Liver (tissue), 3 donors: ENCODE measurements at regions not wholly inside any gene's neighbourhood (a gene's known extent, or its start where the extent isn't known, plus 50 kb on each side); places are given as distances from the start of the nearest gene placed in this dataset.

Source experiments
- RAD21 ChIP-seq, 2 donors: IDR thresholded peaks; 2 replicates each; pipeline ENCODE4 v1.6.1; 2016; ENCODE audit warnings: antibody characterized with exemption in 2 of 2, mild to moderate bottlenecking in 2 of 2
- TF ChIP-seq, protein P1 (sequence below): fragments of 150-350 bp; IDR thresholded peaks from 2 replicates; pipeline ENCODE4 v1.5.1; 2017; ENCODE audit warnings: improper control_type of control experiment, low read depth, low read length; ENCODE audit not compliant: missing input control
- TF ChIP-seq, protein P2 (sequence below): IDR thresholded peaks from 2 replicates; pipeline ENCODE4 v1.6.1; 2016; ENCODE audit warnings: antibody characterized with exemption
- donor health status: healthy.
- donor health status: healthy.

DNA sequence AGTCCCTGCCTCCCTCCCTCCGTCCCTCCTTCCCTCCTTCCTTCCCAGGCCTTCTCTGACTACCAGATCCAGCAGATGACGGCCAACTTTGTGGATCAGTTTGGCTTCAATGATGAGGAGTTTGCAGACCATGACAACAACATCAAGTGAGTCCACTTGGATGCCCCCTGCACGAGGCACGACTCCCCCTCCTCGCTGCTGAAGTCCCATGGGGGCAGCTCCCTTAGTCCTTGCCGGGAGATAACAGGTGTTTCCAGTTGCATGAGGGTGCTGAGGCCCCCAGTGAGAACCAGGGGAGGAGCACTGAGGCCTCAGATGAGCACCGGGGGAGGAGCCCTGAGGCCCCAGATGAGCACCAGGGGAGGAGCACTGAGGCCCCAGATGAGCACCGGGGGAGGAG, 200.0 kb downstream of the LIPI start:
- TF ChIP-seq, protein P1, sequence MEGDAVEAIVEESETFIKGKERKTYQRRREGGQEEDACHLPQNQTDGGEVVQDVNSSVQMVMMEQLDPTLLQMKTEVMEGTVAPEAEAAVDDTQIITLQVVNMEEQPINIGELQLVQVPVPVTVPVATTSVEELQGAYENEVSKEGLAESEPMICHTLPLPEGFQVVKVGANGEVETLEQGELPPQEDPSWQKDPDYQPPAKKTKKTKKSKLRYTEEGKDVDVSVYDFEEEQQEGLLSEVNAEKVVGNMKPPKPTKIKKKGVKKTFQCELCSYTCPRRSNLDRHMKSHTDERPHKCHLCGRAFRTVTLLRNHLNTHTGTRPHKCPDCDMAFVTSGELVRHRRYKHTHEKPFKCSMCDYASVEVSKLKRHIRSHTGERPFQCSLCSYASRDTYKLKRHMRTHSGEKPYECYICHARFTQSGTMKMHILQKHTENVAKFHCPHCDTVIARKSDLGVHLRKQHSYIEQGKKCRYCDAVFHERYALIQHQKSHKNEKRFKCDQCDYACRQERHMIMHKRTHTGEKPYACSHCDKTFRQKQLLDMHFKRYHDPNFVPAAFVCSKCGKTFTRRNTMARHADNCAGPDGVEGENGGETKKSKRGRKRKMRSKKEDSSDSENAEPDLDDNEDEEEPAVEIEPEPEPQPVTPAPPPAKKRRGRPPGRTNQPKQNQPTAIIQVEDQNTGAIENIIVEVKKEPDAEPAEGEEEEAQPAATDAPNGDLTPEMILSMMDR, result no peak
- no peak for TF ChIP-seq RAD21 (IDR thresholded peaks at IDR 0.05)
- TF ChIP-seq, protein P2, sequence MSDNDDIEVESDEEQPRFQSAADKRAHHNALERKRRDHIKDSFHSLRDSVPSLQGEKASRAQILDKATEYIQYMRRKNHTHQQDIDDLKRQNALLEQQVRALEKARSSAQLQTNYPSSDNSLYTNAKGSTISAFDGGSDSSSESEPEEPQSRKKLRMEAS, result no peak
